ENCODE measurements at regions not wholly inside any gene's neighbourhood (a gene's known extent, or its start where the extent isn't known, plus 50 kb on each side); places are given as distances from the start of the nearest gene placed in this dataset.

DNA sequence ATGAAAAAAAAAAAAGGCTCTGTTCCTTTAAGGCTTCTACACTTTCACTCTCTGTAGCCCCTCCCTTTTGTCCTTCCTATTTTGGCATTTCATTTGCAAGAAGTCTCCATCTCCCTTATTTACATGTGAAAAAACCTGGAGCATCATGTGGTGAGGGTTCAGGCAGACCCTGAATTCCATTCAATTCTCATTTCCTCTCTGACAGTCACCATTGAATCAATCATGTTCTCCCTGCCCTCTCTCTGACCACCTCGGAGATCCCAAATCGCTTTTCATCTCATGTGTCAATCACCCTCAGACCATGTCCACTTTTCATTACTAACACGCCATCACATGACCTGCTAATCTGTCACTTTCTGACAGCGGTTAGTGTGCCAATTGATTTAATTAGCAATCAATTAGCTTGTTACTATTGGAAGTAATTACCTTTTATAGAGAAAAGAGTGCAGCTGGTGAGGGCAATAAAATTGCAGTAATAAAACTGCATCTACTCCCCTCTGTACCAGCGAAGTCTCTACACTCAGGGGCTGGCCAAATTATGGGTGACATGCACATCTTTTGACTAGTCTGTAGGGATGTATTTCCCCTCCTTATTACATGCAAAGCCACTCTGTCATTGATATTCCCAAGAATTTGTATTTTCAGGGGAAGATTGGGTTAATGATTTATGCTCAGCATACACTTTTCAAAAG is 317.4 kb downstream of the EN1 start:
- no peak for TF ChIP-seq POLR2A (IDR thresholded peaks at IDR 0.05; ENCODE audit: extremely low read depth, insufficient read length)
- no peak for TF ChIP-seq CTCF (IDR thresholded peaks at IDR 0.05; ENCODE audit: low read depth, low read length)
- TF ChIP-seq MAX (IDR thresholded peaks at IDR 0.05; ENCODE audit: low read depth, low read length) = no peak
